HCT116 (cell line): ENCODE measurements at regions not wholly inside any gene's neighbourhood (a gene's known extent, or its start where the extent isn't known, plus 50 kb on each side); places are given as distances from the start of the nearest gene placed in this dataset.

ENCODE experiments used
- ATAC-seq: fragments of 200-7000 bp; cut with Tn5 transposase; 2 replicates; pipeline ENCODE4 v1.9.1; 2020; ENCODE audit warnings: mild to moderate bottlenecking, moderate library complexity
- BruUV-seq: library from RNA; stranded (reverse); fragments of 400-500 nt; replicated peaks from 2 replicates; lab custom pipeline; 2021; lab: Mats Ljungman, UMichigan
- CTCF ChIA-PET: fragments of 300-600 bp; sonication (Branson Sonifier 250); formaldehyde crosslinking; loops from one replicate; lab custom pipeline; 2021; ENCODE audit warnings: antibody characterized with exemption; lab: Charles Lee
- POLR2A ChIA-PET: fragments of 300-600, 350-600 bp; sonication (Branson Sonifier 250); formaldehyde crosslinking; loops from one replicate; lab custom pipeline; 2021; ENCODE audit warnings: antibody characterized with exemption; lab: Charles Lee
- RAD21 ChIA-PET, 2 experiments: fragments of 300-600 bp; sonication (Branson Sonifier 250); formaldehyde crosslinking; loops; one replicate each; lab custom pipeline; 2023; ENCODE audit warnings: low total read pairs in 2 of 2; ENCODE audit not compliant: uncharacterized antibody in 2 of 2, unreplicated experiment in 2 of 2, low non-redundant PET in 1 of 2; lab: Charles Lee
- DNase-seq: peaks from one replicate; pipeline ENCODE4 v3.0.0-alpha.2; 2010; ENCODE audit warnings: low read depth, low spot score
- H2AFZ ChIP-seq: fragments of 200-600 bp; shearing (Covaris generic), sonication (generic); 2 replicates; pipeline ENCODE4 v1.6.1; 2017; ENCODE audit warnings: low read depth, mixed run types, mixed read lengths, antibody characterized with exemption, low read length; ENCODE audit not compliant: poor library complexity, severe bottlenecking
- H3K27ac ChIP-seq: 2 replicates; pipeline ENCODE4 v1.5.1; 2012; ENCODE audit warnings: low read depth, low read length
- H3K27me3 ChIP-seq: fragments of 200-600 bp; sonication (generic); 2 replicates; pipeline ENCODE4 v1.6.1; 2016; ENCODE audit warnings: mixed run types, low read length, mixed read lengths; ENCODE audit not compliant: insufficient read depth
- H3K36me3 ChIP-seq, 2 experiments: fragments of 200-500 bp in 1 of 2; fragments of 200-600 bp in 1 of 2; sonication (Bioruptor generic) in 1 of 2; sonication (generic) in 1 of 2; 2 replicates each; pipeline versions ENCODE4 v1.5.1 to v1.6.1; 2014 to 2016; ENCODE audit warnings: low read length in 2 of 2, inconsistent platforms in 1 of 2, mixed read lengths in 1 of 2, mixed run types in 1 of 2; ENCODE audit not compliant: insufficient read depth in 2 of 2, control insufficient read depth in 1 of 2
- H3K4me1 ChIP-seq, 2 experiments: fragments of 200-600 bp in 1 of 2; sonication (generic) in 1 of 2; 2 replicates each; pipeline versions ENCODE4 v1.5.1 to v1.6.1; 2012 to 2017; ENCODE audit warnings: low read length in 2 of 2, inconsistent platforms in 1 of 2, mild to moderate bottlenecking in 1 of 2, mixed read lengths in 1 of 2, mixed run types in 1 of 2, moderate library complexity in 1 of 2; ENCODE audit not compliant: insufficient read depth in 2 of 2, control insufficient read depth in 1 of 2
- H3K4me2 ChIP-seq: fragments of 200-600 bp; sonication (generic); 2 replicates; pipeline ENCODE4 v1.6.1; 2017; ENCODE audit warnings: mixed run types, low read length, mixed read lengths
- H3K4me3 ChIP-seq, 2 experiments: fragments of 200-600 bp in 1 of 2; sonication (generic) in 1 of 2; replicated peaks in 1 of 2; 2 replicates each; pipeline ENCODE4 v1.5.1; 2011 to 2016; ENCODE audit warnings: low read length in 2 of 2, control low read depth in 1 of 2, low read depth in 1 of 2, mild to moderate bottlenecking in 1 of 2, mixed read lengths in 1 of 2, mixed run types in 1 of 2
- H3K79me2 ChIP-seq: fragments of 200-600 bp; sonication (generic); 2 replicates; pipeline ENCODE4 v1.6.1; 2017; ENCODE audit warnings: mild to moderate bottlenecking, mixed run types, low read length, moderate library complexity, mixed read lengths; ENCODE audit not compliant: insufficient read depth
- H3K9ac ChIP-seq: fragments of 200-600 bp; sonication (generic); 2 replicates; pipeline ENCODE4 v1.6.1; 2016; ENCODE audit warnings: low read length, mixed read lengths
- H3K9me2 ChIP-seq: fragments of 200-600 bp; sonication (generic), shearing (Covaris generic); 2 replicates; pipeline ENCODE4 v1.6.1; 2017; ENCODE audit warnings: mixed run types, mild to moderate bottlenecking, moderate library complexity; ENCODE audit not compliant: insufficient read depth
- H3K9me3 ChIP-seq, 2 experiments: fragments of 200-500 bp in 1 of 2; fragments of 200-600 bp in 1 of 2; sonication (Bioruptor generic) in 1 of 2; sonication (generic) in 1 of 2; 2 replicates each; pipeline ENCODE4 v1.6.1; 2014 to 2017; ENCODE audit warnings: low read length in 2 of 2, mixed read lengths in 2 of 2, inconsistent platforms in 1 of 2, low read depth in 1 of 2, mild to moderate bottlenecking in 1 of 2, mixed run types in 1 of 2, moderate library complexity in 1 of 2; ENCODE audit not compliant: control insufficient read depth in 1 of 2, insufficient read depth in 1 of 2
- H4K20me1 ChIP-seq: fragments of 200-600 bp; sonication (generic), shearing (Covaris generic); 2 replicates; pipeline ENCODE4 v1.6.1; 2017; ENCODE audit warnings: mixed run types, mild to moderate bottlenecking, moderate library complexity; ENCODE audit not compliant: insufficient read depth
- CBX3 ChIP-seq: IDR thresholded peaks from 2 replicates; pipeline ENCODE4 v1.6.1; 2012; ENCODE audit warnings: low read depth
- CTCF ChIP-seq, 3 experiments: fragments of 200-600 bp in 1 of 3; sonication (generic) in 1 of 3; IDR thresholded peaks in 2 of 3; conservative IDR thresholded peaks in 1 of 3; 2 replicates each; pipeline ENCODE4 v1.5.1; 2012 to 2017; ENCODE audit warnings: low read depth in 2 of 3, low read length in 2 of 3, antibody characterized with exemption in 1 of 3, borderline replicate concordance in 1 of 3, control low read depth in 1 of 3, mild to moderate bottlenecking in 1 of 3, mixed read lengths in 1 of 3, mixed run types in 1 of 3, moderate library complexity in 1 of 3; ENCODE audit not compliant: insufficient read depth in 1 of 3
- EGR1 ChIP-seq: IDR thresholded peaks from 2 replicates; pipeline ENCODE4 v1.6.1; 2012; ENCODE audit warnings: low read depth
- ELF1 ChIP-seq: IDR thresholded peaks from 2 replicates; pipeline ENCODE4 v1.6.1; 2012; ENCODE audit warnings: low read depth, borderline replicate concordance
- EZH2 ChIP-seq: fragments of 200-600 bp; sonication (generic); IDR thresholded peaks from 2 replicates; pipeline ENCODE4 v1.6.1; 2017; ENCODE audit warnings: antibody characterized with exemption, mixed run types
- EZH2phosphoT487 ChIP-seq: fragments of 200-600 bp; IDR thresholded peaks from 2 replicates; pipeline ENCODE4 v1.6.1; 2018; ENCODE audit warnings: antibody characterized with exemption, borderline replicate concordance
- JUND ChIP-seq: IDR thresholded peaks from 2 replicates; pipeline ENCODE4 v1.6.1; 2012
- RAD21 ChIP-seq: IDR thresholded peaks from 2 replicates; pipeline ENCODE4 v1.6.1; 2012; ENCODE audit warnings: low read depth, mild to moderate bottlenecking
- SP1 ChIP-seq: IDR thresholded peaks from 2 replicates; pipeline ENCODE4 v1.6.1; 2012; ENCODE audit warnings: low read depth
- SRF ChIP-seq: IDR thresholded peaks from 2 replicates; pipeline ENCODE4 v1.6.1; 2012; ENCODE audit warnings: low read depth
- TCF7L2 ChIP-seq: IDR thresholded peaks from 2 replicates; pipeline ENCODE4 v1.7.0; 2011; ENCODE audit warnings: borderline replicate concordance, inconsistent platforms; ENCODE audit not compliant: insufficient read depth, insufficient read length; ENCODE audit errors: extremely low read depth
- ZBTB33 ChIP-seq: IDR thresholded peaks from 2 replicates; pipeline ENCODE4 v1.6.1; 2011; ENCODE audit warnings: mild to moderate bottlenecking, low read length, moderate library complexity; ENCODE audit not compliant: insufficient replicate concordance; ENCODE audit errors: extremely low read depth
- ZNF274 ChIP-seq: fragments of 200-500 bp; sonication (Bioruptor generic); IDR thresholded peaks from 2 replicates; pipeline ENCODE4 v1.6.1; 2014; ENCODE audit warnings: mild to moderate bottlenecking, low read depth, low read length, inconsistent platforms
- intact Hi-C: fragments of 100-400 bp; cut with micrococcal nuclease; formaldehyde crosslinking; loops from 2 replicates; pipeline ENCODE4 v1.10.0; 2022
- TF ChIP-seq, protein P1 (sequence below): IDR thresholded peaks from 2 replicates; pipeline ENCODE4 v1.6.1; 2012
- TF ChIP-seq, protein P2 (sequence below): IDR thresholded peaks from 2 replicates; pipeline ENCODE4 v1.6.1; 2012; ENCODE audit warnings: low read depth

DNA sequence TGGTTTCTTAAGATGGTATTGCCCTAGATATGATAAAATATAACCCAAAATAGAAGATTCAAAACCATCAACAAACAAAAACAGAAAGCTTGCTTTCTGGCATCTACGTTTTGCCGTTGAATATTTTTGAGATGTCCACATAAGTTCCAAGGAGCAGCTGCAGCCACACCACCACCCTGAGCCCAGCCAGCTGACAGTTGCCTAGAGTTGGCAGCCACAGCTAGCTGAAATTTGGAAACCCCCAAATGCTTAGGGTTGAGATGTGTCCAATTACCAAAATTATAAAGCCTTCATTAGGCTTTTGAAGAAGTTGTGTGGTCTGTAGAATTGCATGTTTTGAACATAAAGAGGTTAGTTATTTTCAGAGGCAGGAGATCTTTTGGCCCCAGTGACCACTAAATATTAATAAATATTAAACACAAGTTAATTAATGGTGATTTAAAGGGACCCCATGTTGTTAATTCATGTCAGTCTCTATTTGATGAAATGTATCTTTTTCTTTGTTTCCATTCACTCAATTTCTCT, 118.1 kb upstream of the DTNA start:
- DNase-seq (no peak), ATAC-seq (no peak)
- Histone ChIP-seq H3K4me1 (no peaks in the 10 kb centered on the region), H3K79me2 (no peaks in the 10 kb centered on the region), H3K9ac (no peak overlapping the region), H4K20me1 (no peaks in the 10 kb centered on the region), H3K27me3 (0 out of 2 replicates have a peak, but pooled peaks cover 3% of the 10 kb centered on the region), H3K4me2 (no peak overlapping the region), H3K27ac (no peak overlapping the region), H3K36me3 (no peaks in the 10 kb centered on the region), H2AFZ (no peak overlapping the region), H3K4me3 (no peak overlapping the region), H3K9me2 (no peaks in the 10 kb centered on the region), H3K9me3 (no peaks in the 10 kb centered on the region)
- TF ChIP-seq, protein P1, sequence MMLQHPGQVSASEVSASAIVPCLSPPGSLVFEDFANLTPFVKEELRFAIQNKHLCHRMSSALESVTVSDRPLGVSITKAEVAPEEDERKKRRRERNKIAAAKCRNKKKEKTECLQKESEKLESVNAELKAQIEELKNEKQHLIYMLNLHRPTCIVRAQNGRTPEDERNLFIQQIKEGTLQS, result no peak
- TF ChIP-seq, protein P2, sequence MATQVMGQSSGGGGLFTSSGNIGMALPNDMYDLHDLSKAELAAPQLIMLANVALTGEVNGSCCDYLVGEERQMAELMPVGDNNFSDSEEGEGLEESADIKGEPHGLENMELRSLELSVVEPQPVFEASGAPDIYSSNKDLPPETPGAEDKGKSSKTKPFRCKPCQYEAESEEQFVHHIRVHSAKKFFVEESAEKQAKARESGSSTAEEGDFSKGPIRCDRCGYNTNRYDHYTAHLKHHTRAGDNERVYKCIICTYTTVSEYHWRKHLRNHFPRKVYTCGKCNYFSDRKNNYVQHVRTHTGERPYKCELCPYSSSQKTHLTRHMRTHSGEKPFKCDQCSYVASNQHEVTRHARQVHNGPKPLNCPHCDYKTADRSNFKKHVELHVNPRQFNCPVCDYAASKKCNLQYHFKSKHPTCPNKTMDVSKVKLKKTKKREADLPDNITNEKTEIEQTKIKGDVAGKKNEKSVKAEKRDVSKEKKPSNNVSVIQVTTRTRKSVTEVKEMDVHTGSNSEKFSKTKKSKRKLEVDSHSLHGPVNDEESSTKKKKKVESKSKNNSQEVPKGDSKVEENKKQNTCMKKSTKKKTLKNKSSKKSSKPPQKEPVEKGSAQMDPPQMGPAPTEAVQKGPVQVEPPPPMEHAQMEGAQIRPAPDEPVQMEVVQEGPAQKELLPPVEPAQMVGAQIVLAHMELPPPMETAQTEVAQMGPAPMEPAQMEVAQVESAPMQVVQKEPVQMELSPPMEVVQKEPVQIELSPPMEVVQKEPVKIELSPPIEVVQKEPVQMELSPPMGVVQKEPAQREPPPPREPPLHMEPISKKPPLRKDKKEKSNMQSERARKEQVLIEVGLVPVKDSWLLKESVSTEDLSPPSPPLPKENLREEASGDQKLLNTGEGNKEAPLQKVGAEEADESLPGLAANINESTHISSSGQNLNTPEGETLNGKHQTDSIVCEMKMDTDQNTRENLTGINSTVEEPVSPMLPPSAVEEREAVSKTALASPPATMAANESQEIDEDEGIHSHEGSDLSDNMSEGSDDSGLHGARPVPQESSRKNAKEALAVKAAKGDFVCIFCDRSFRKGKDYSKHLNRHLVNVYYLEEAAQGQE, result no peak
- TF ChIP-seq ZBTB33 (no peak), CBX3 (no peak), EGR1 (no peak), ZNF274 (no peak), ELF1 (no peak), SP1 (no peak), RAD21 (no peak), EZH2 (no peak), JUND (no peak), SRF (no peak), EZH2phosphoT487 (no peak), TCF7L2 (no peak), CTCF (IDR thresholded peaks at IDR 0.05 in 2 of 3, conservative IDR thresholded peaks at IDR 0.05 in 1 of 3; ENCODE audit: borderline replicate concordance in 1 of 3, insufficient read depth in 1 of 3, low read depth in 2 of 3, low read length in 2 of 3) (no peak)
- CTCF ChIA-PET, result no interaction called here
- no TSS peak for BruUV-seq
- intact Hi-C loops, result no loop called here
- RAD21 ChIA-PET, result no interaction called here
- POLR2A ChIA-PET, result no interaction called here
